ENCODE measurements at regions not wholly inside any gene's neighbourhood (a gene's known extent, or its start where the extent isn't known, plus 50 kb on each side); places are given as distances from the start of the nearest gene placed in this dataset.

DNA sequence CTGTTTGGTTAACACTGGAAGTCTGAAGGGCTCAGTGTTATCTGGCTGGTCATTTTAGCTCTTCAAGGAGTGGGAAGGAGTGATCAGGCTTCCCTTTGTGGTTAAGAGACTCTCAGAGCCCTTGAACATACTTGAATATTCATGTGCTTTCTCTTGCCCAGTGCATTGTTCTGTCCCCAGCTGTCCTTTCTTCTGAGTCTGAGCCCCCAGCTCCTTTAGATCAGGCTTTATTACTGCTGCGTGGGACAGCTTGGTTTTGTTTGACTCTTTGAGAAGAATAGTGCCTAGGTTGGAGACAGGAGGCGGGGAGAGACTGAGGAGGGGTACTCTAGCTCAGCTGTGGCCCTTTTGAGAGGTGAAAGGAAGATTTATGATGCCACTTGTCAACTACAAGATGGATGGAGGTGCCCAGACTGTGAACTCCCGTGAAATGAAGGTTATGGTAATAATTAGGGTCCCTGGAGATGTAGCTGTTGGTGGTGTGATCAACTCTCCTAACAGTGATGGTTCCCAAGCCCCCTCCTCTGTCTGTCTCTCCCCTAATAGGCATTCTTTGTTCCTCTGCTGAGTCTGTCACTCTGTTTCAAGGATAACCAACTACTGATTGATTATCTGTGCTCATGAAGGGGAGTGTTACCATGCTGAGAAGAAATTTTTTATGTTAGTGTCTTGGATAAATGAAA, 83.1 kb upstream of the GLRA1 start:
- no peak overlapping the region for H3K4me3 ChIP-seq (ENCODE audit: low read depth, low read length)
- TF ChIP-seq CTCF (IDR thresholded peaks at IDR 0.05; ENCODE audit: insufficient read depth, low read depth, low read length, missing control alignments): no peak
- DNase-seq (ENCODE audit: low read depth): no peak

GRCh38 chr5:152004095-152004494, 79.4 kb upstream of the GLRA1 start:
- no peak overlapping the region for H3K4me3 ChIP-seq (ENCODE audit: low read depth, low read length)
- DNase-seq (ENCODE audit: low read depth): no peak
- TF ChIP-seq CTCF (IDR thresholded peaks at IDR 0.05; ENCODE audit: insufficient read depth, low read depth, low read length, missing control alignments): no peak

Data from GM12865 (cell line).